ENCODE measurements at regions not wholly inside any gene's neighbourhood (a gene's known extent, or its start where the extent isn't known, plus 50 kb on each side); places are given as distances from the start of the nearest gene placed in this dataset.
"Not testable (repeated sequence)": the region's sequence is repeated elsewhere in the genome, so short reads cannot be mapped to it uniquely, and the experiment has no call there.

DNA sequence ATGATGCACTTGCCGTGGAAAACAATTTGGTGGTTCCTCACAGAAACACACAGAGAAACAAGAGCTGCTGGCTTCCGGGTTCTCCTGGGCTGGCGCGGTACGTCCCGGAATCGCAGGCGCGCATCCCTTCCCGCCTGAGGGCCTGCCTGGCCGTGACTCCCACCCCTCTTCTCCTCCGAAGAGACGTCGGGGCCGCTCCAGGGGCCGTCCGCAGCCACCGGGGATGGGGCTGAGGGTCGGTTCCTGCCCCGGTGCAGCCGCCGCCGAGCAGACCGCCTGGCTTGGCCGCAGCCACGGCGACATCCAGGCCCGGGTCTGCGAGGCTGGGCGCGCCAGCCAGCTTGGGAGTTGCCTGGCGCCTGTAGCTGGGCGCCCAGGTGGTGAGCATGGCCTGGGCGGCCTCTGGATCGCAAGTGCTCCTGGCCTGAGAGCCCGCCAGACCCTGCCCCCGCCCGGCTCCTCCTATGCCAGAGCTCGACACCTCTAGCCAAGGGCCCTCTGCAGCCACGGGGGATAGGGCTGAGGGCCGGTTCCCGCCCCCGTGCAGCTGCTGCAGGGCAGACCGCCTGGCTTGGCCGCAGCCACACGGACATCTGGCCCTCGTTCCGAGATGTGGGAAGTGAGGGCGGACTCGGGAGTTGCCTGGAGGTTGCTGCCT is 1647.5 kb downstream of the SPATA31A7 start:
- H3K9me3 ChIP-seq (ENCODE audit: control insufficient read depth in 1 of 2, low read length in 2 of 2); H3K4me1 ChIP-seq (ENCODE audit: control insufficient read depth in 1 of 2, insufficient read depth in 2 of 2, low read length in 2 of 2); H3K4me3 ChIP-seq (ENCODE audit: low read depth in 1 of 2, low read length in 2 of 2); H3K36me3 ChIP-seq (ENCODE audit: control insufficient read depth in 1 of 2, insufficient read depth in 2 of 2, low read length in 2 of 2); H3K27ac ChIP-seq (ENCODE audit: low read depth, low read length); H3K27me3 ChIP-seq (ENCODE audit: control insufficient read depth in 1 of 2, insufficient read depth in 2 of 2, low read length in 2 of 2); H3K9ac ChIP-seq (ENCODE audit: low read depth in 1 of 2, low read length in 2 of 2): not testable (repeated sequence)

DNA sequence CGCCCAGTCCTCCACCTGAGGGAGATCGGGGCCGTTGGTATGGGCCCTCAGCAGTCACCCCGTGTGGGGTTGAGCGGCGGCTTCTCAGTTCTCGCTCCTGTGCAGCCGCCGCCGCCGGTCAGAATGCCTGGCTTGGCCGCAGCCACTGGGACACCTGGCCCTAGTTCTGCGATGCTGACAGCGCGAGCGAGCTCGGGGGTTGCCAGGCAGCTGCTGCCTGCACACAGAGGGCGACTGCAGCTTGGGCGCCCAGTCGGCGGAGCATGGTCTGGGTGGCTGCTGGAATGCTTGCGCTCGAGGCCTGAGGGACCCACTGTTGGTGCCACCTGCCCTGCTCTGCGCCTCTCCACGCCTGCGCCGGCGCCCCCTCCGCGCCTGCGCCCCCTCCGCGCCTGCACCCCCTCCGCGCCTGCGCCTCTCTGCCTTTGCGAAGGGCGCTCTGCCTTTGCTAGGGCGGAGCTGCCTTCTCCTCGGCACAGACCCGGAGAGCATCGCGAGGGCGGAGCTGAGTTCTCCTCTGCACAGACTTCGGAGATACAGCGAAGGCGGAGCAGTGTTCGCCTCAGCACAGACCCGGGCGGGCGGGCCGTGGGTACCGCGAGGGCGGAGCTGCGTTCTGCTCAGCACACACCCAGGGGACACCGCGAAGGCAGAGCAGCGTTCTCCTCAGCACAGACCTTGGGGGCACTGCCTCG is 1648.3 kb downstream of the SPATA31A7 start:
- not testable (repeated sequence) for H3K27me3 ChIP-seq (ENCODE audit: control insufficient read depth in 1 of 2, insufficient read depth in 2 of 2, low read length in 2 of 2); H3K9me3 ChIP-seq (ENCODE audit: control insufficient read depth in 1 of 2, low read length in 2 of 2); H3K4me1 ChIP-seq (ENCODE audit: control insufficient read depth in 1 of 2, insufficient read depth in 2 of 2, low read length in 2 of 2); H3K27ac ChIP-seq (ENCODE audit: low read depth, low read length); H3K36me3 ChIP-seq (ENCODE audit: control insufficient read depth in 1 of 2, insufficient read depth in 2 of 2, low read length in 2 of 2)
- Histone ChIP-seq H3K9ac (ENCODE audit: low read depth in 1 of 2, low read length in 2 of 2) (peak overlapping the region in 1 of 2 donors; percentile 63), H3K4me3 (ENCODE audit: low read depth in 1 of 2, low read length in 2 of 2) (peak overlapping the region; percentile 15 to 70)

DNA sequence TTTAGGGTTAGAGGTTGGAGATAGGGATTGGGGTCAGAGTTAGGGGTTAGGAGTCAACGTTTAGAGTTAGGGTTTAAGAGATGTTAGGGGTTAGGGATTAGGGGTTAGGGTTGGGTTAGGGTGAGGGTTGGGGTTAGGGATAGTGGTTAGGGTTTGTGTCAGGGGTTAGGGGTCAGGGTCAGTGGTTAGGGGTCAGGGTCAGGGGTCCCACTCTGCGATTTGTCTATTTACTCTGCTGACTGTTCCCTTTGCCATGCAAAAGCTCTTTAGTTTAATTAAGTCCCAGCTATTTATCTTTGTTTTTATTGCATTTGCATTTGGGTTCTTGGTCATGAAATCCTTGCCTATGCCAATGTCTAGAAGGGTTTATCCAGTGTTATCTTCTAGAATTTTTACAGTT is 1649.3 kb downstream of the SPATA31A7 start:
- H3K4me3 ChIP-seq (ENCODE audit: low read depth in 1 of 2, low read length in 2 of 2); H3K9me3 ChIP-seq (ENCODE audit: control insufficient read depth in 1 of 2, low read length in 2 of 2); H3K27me3 ChIP-seq (ENCODE audit: control insufficient read depth in 1 of 2, insufficient read depth in 2 of 2, low read length in 2 of 2); H3K36me3 ChIP-seq (ENCODE audit: control insufficient read depth in 1 of 2, insufficient read depth in 2 of 2, low read length in 2 of 2); H3K4me1 ChIP-seq (ENCODE audit: control insufficient read depth in 1 of 2, insufficient read depth in 2 of 2, low read length in 2 of 2); H3K27ac ChIP-seq (ENCODE audit: low read depth, low read length); H3K9ac ChIP-seq (ENCODE audit: low read depth in 1 of 2, low read length in 2 of 2): not testable (repeated sequence)

DNA sequence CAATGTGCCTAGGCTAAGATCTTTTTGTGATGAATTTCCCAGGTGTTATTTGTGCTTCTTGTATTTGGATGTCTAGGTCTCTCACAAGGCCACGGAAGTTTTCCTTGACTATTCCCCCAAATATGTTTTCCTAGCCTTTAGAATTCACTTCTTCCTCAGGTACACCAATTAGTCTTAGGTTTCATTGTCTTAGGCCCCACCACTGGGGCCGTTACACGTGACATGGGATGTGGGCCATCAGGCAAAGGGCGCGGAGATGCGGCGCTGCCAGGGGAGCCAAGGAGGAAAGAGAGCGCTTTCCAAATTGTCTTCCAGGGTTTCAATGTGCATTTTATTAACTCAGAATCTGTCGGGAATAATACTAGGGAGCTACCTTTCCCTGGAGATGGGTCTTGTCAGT is 1653.3 kb downstream of the SPATA31A7 start:
- H3K27ac ChIP-seq (ENCODE audit: low read depth, low read length); H3K4me3 ChIP-seq (ENCODE audit: low read depth in 1 of 2, low read length in 2 of 2); H3K27me3 ChIP-seq (ENCODE audit: control insufficient read depth in 1 of 2, insufficient read depth in 2 of 2, low read length in 2 of 2); H3K4me1 ChIP-seq (ENCODE audit: control insufficient read depth in 1 of 2, insufficient read depth in 2 of 2, low read length in 2 of 2); H3K9ac ChIP-seq (ENCODE audit: low read depth in 1 of 2, low read length in 2 of 2); H3K9me3 ChIP-seq (ENCODE audit: control insufficient read depth in 1 of 2, low read length in 2 of 2); H3K36me3 ChIP-seq (ENCODE audit: control insufficient read depth in 1 of 2, insufficient read depth in 2 of 2, low read length in 2 of 2): not testable (repeated sequence)

DNA sequence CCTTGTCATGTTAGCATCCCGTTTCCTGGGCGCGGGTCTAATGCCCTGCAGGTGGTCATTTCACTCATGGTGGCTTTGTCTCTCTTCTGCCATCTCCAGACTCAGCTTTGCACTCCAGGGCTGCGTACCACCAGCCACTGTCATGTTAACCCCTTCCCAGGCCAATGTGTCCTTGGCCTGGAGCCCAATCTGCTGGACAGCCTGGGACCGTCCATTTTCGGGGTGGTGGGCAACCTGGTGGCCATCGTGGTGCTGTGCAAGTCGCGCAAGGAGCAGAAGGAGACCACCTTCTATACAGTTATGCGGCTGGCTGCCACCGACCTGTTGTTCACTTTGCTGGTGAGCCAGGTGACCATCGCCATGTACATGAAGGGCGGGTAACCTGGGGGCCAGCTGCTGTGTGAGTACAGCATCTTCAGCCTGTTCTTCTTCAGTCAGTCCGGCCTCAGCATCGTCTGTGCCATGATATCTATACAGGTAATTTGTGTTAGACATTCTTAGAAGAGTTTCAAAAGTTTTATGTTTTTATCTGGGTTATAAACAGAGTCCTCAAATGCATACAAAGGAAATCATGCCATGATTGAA is 1654.0 kb downstream of the SPATA31A7 start:
- H3K4me3 ChIP-seq (ENCODE audit: low read depth in 1 of 2, low read length in 2 of 2); H3K9ac ChIP-seq (ENCODE audit: low read depth in 1 of 2, low read length in 2 of 2); H3K27me3 ChIP-seq (ENCODE audit: control insufficient read depth in 1 of 2, insufficient read depth in 2 of 2, low read length in 2 of 2); H3K36me3 ChIP-seq (ENCODE audit: control insufficient read depth in 1 of 2, insufficient read depth in 2 of 2, low read length in 2 of 2); H3K4me1 ChIP-seq (ENCODE audit: control insufficient read depth in 1 of 2, insufficient read depth in 2 of 2, low read length in 2 of 2); H3K9me3 ChIP-seq (ENCODE audit: control insufficient read depth in 1 of 2, low read length in 2 of 2); H3K27ac ChIP-seq (ENCODE audit: low read depth, low read length): not testable (repeated sequence)

DNA sequence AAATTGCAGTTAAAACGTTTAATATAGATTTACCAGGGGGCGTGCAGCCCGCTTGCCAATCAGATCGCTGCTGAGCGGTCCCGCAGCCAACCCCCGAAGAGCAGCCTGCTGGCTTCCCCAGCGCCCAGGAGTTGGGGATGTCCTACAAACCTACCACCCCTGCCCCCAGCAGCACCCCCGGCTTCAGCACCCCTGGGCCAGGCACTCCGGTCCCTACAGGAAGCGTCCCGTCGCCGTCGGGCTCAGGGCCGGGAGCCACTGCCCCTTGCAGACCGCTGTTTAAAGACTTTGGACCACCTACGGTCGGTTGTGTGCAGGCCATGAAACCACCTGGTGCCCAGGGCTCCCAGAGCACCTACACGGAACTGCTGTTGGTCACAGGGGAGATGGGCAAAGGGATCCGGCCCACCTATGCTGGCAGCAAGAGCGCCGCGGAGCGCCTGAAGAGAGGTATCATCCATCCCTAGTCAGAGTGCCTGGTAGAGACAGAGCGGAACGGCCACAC is 1654.9 kb downstream of the SPATA31A7 start:
- H3K9ac ChIP-seq (ENCODE audit: low read depth in 1 of 2, low read length in 2 of 2); H3K27ac ChIP-seq (ENCODE audit: low read depth, low read length); H3K36me3 ChIP-seq (ENCODE audit: control insufficient read depth in 1 of 2, insufficient read depth in 2 of 2, low read length in 2 of 2); H3K4me3 ChIP-seq (ENCODE audit: low read depth in 1 of 2, low read length in 2 of 2); H3K9me3 ChIP-seq (ENCODE audit: control insufficient read depth in 1 of 2, low read length in 2 of 2); H3K4me1 ChIP-seq (ENCODE audit: control insufficient read depth in 1 of 2, insufficient read depth in 2 of 2, low read length in 2 of 2); H3K27me3 ChIP-seq (ENCODE audit: control insufficient read depth in 1 of 2, insufficient read depth in 2 of 2, low read length in 2 of 2): not testable (repeated sequence)

DNA sequence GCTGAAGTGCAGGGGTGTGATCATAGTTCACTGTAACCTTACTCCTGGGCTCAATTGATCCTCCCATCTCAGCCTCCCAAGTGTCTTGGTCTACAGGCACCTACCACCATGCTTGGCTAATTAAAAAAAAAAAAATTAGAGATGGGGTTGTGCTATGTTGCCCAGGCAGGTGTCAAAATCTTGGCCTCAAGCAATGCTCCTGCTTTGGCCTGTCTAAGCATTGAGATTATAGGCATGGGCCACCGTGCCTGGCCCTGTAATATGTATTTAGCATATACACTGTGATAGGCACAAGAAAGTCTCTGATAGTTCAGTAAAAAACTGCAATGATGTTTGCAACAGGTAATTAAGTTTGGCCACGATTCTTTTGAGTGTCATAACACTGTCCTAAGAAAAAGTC is 1658.4 kb downstream of the SPATA31A7 start:
- H3K9me3 ChIP-seq (ENCODE audit: control insufficient read depth in 1 of 2, low read length in 2 of 2); H3K27ac ChIP-seq (ENCODE audit: low read depth, low read length); H3K4me1 ChIP-seq (ENCODE audit: control insufficient read depth in 1 of 2, insufficient read depth in 2 of 2, low read length in 2 of 2); H3K4me3 ChIP-seq (ENCODE audit: low read depth in 1 of 2, low read length in 2 of 2); H3K9ac ChIP-seq (ENCODE audit: low read depth in 1 of 2, low read length in 2 of 2); H3K27me3 ChIP-seq (ENCODE audit: control insufficient read depth in 1 of 2, insufficient read depth in 2 of 2, low read length in 2 of 2); H3K36me3 ChIP-seq (ENCODE audit: control insufficient read depth in 1 of 2, insufficient read depth in 2 of 2, low read length in 2 of 2): not testable (repeated sequence)

DNA sequence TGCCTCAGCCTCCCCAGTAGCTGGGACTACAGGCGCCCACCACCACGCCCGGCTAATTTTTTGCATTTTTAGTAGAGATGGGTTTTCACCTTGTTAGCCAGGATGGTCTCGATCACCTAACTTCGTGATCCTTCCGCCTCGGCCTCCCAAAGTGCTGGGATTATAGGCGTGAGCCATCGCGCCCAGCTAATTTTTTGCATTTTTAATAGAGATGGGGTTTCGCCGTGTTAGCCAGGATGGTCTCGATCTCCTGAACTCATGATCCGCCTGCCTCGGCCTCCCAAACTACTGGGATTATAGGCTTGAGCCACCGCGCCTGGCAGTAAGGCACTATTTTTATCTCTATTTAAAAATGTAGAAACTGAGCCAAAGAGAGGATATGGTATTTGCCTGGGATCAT is 1660.2 kb downstream of the SPATA31A7 start:
- H3K4me3 ChIP-seq (ENCODE audit: low read depth in 1 of 2, low read length in 2 of 2); H3K36me3 ChIP-seq (ENCODE audit: control insufficient read depth in 1 of 2, insufficient read depth in 2 of 2, low read length in 2 of 2); H3K9me3 ChIP-seq (ENCODE audit: control insufficient read depth in 1 of 2, low read length in 2 of 2); H3K4me1 ChIP-seq (ENCODE audit: control insufficient read depth in 1 of 2, insufficient read depth in 2 of 2, low read length in 2 of 2); H3K27ac ChIP-seq (ENCODE audit: low read depth, low read length); H3K9ac ChIP-seq (ENCODE audit: low read depth in 1 of 2, low read length in 2 of 2); H3K27me3 ChIP-seq (ENCODE audit: control insufficient read depth in 1 of 2, insufficient read depth in 2 of 2, low read length in 2 of 2): not testable (repeated sequence)

DNA sequence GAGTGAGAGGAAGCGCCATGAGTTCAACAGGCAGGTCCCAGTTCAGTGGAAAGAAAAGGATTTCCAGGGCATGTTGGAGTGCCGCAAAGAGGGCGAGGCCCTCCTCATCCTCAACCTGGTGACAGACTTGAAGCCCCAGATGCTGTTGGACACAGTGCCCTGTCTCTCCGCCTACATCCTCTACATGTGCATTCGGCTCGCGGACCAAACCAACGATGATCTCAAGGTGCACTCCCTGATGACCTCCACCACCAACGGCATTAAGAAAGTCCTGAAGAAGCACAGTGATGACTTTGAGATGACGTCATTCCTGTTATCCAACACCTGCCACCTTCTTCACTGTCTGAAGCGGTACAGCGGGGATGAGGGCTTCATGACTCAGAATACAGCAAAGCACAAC is 1667.4 kb downstream of the SPATA31A7 start:
- H3K36me3 ChIP-seq (ENCODE audit: control insufficient read depth in 1 of 2, insufficient read depth in 2 of 2, low read length in 2 of 2); H3K4me3 ChIP-seq (ENCODE audit: low read depth in 1 of 2, low read length in 2 of 2); H3K9ac ChIP-seq (ENCODE audit: low read depth in 1 of 2, low read length in 2 of 2); H3K27me3 ChIP-seq (ENCODE audit: control insufficient read depth in 1 of 2, insufficient read depth in 2 of 2, low read length in 2 of 2); H3K4me1 ChIP-seq (ENCODE audit: control insufficient read depth in 1 of 2, insufficient read depth in 2 of 2, low read length in 2 of 2); H3K9me3 ChIP-seq (ENCODE audit: control insufficient read depth in 1 of 2, low read length in 2 of 2); H3K27ac ChIP-seq (ENCODE audit: low read depth, low read length): not testable (repeated sequence)

DNA sequence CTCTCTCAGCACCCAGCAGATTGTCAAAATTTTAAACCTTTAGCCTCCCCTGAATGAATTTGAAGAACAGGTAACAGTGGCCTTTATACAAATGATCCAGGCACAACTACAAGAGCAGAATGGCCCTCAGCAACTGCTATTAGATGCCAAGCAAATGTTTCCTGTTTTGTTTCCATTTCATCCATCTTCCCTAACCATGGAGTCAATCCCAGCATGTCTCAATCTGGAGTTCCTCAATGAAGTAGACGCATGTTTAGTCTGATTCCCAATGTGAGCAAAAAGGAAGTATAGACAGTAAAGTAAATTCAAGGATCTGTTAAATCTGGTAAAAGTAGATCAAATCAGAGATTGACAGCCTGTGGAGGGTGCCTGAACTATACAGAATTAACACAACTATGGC is 1668.4 kb downstream of the SPATA31A7 start:
- H3K4me3 ChIP-seq (ENCODE audit: low read depth in 1 of 2, low read length in 2 of 2); H3K27ac ChIP-seq (ENCODE audit: low read depth, low read length); H3K9me3 ChIP-seq (ENCODE audit: control insufficient read depth in 1 of 2, low read length in 2 of 2); H3K4me1 ChIP-seq (ENCODE audit: control insufficient read depth in 1 of 2, insufficient read depth in 2 of 2, low read length in 2 of 2); H3K36me3 ChIP-seq (ENCODE audit: control insufficient read depth in 1 of 2, insufficient read depth in 2 of 2, low read length in 2 of 2); H3K9ac ChIP-seq (ENCODE audit: low read depth in 1 of 2, low read length in 2 of 2); H3K27me3 ChIP-seq (ENCODE audit: control insufficient read depth in 1 of 2, insufficient read depth in 2 of 2, low read length in 2 of 2): not testable (repeated sequence)

Measured in duodenal mucosa (tissue), 2 donors.